Naive thymus-derived CD4-positive, alpha-beta T cell (primary cell): ENCODE measurements at regions not wholly inside any gene's neighbourhood (a gene's known extent, or its start where the extent isn't known, plus 50 kb on each side); places are given as distances from the start of the nearest gene placed in this dataset.

ENCODE experiments used
- ATAC-seq: fragments of 150-1000 bp; cut with Tn5 transposase; 2 replicates; pipeline ENCODE4 v1.10.0; 2021; ENCODE audit warnings: mild to moderate bottlenecking, moderate library complexity
- CTCF ChIA-PET: fragments of 350-600 bp; sonication (Branson Sonifier 250); formaldehyde crosslinking; loops from one replicate; lab custom pipeline; 2021; ENCODE audit warnings: antibody characterized with exemption; lab: Charles Lee
- POLR2A ChIA-PET: fragments of 350-600 bp; sonication (Branson Sonifier 250); formaldehyde crosslinking; loops from one replicate; lab custom pipeline; 2021; ENCODE audit warnings: antibody characterized with exemption, inconsistent platforms; lab: Charles Lee
- DNase-seq, 9 donors: peaks; one replicate each; pipeline versions ENCODE4 v3.0.0 to v3.0.0-alpha.2; 2020 to 2022; ENCODE audit warnings: mixed read lengths in 1 of 9
- H3K27ac ChIP-seq: one replicate; pipeline ENCODE4 v1.7.0; 2013; ENCODE audit warnings: mild to moderate bottlenecking, low read depth, low read length, moderate library complexity
- H3K27me3 ChIP-seq, 2 donors: one replicate each; pipeline ENCODE4 v1.7.0; 2013; ENCODE audit warnings: low read length in 2 of 2, mild to moderate bottlenecking in 2 of 2, moderate library complexity in 2 of 2; ENCODE audit not compliant: control insufficient read depth in 2 of 2, insufficient read depth in 2 of 2
- H3K36me3 ChIP-seq, 3 experiments: 1 replicate in 2 of 3; 2 replicates in 1 of 3; pipeline ENCODE4 v1.7.0; 2013; ENCODE audit warnings: low read length in 3 of 3, mild to moderate bottlenecking in 3 of 3, moderate library complexity in 1 of 3; ENCODE audit not compliant: insufficient read depth in 3 of 3, control insufficient read depth in 2 of 3
- H3K4me1 ChIP-seq, 2 donors: one replicate each; pipeline ENCODE4 v1.7.0; 2013; ENCODE audit warnings: low read length in 2 of 2, mild to moderate bottlenecking in 2 of 2, moderate library complexity in 1 of 2; ENCODE audit not compliant: control insufficient read depth in 2 of 2, insufficient read depth in 2 of 2
- H3K4me3 ChIP-seq: 2 replicates; pipeline ENCODE4 v1.7.0; 2013; ENCODE audit warnings: mild to moderate bottlenecking, low read length
- H3K9me3 ChIP-seq, 3 experiments: 1 replicate in 2 of 3; 2 replicates in 1 of 3; pipeline ENCODE4 v1.7.0; 2013; ENCODE audit warnings: low read length in 3 of 3; ENCODE audit not compliant: control insufficient read depth in 2 of 3
- H3K27ac Mint-ChIP-seq, 9 donors: one replicate each; pipeline ENCODE4 v1.8.0; 2020 to 2022; ENCODE audit warnings: mixed read lengths in 9 of 9, mild to moderate bottlenecking in 8 of 9, moderate library complexity in 5 of 9, inconsistent platforms in 2 of 9
- H3K27me3 Mint-ChIP-seq, 5 donors: one replicate each; pipeline ENCODE4 v1.8.0; 2021 to 2022; ENCODE audit warnings: mixed read lengths in 5 of 5, mild to moderate bottlenecking in 1 of 5
- H3K36me3 Mint-ChIP-seq, 5 donors: one replicate each; pipeline ENCODE4 v1.8.0; 2020 to 2022; ENCODE audit warnings: mixed read lengths in 5 of 5, mild to moderate bottlenecking in 3 of 5, inconsistent platforms in 1 of 5
- H3K4me1 Mint-ChIP-seq, 7 donors: one replicate each; pipeline ENCODE4 v1.8.0; 2020 to 2022; ENCODE audit warnings: mixed read lengths in 7 of 7, mild to moderate bottlenecking in 3 of 7, inconsistent platforms in 1 of 7
- H3K4me3 Mint-ChIP-seq, 10 donors: one replicate each; pipeline ENCODE4 v1.8.0; 2020 to 2022; ENCODE audit warnings: mild to moderate bottlenecking in 10 of 10, mixed read lengths in 10 of 10, moderate library complexity in 6 of 10, inconsistent platforms in 2 of 10
- H3K9me3 Mint-ChIP-seq, 11 donors: one replicate each; pipeline ENCODE4 v1.8.0; 2020 to 2022; ENCODE audit warnings: mixed read lengths in 11 of 11, mild to moderate bottlenecking in 4 of 11, inconsistent platforms in 1 of 11, moderate library complexity in 1 of 11
- intact Hi-C, 2 donors: fragments of 100-400 bp; cut with micrococcal nuclease; formaldehyde crosslinking; loops; one replicate each; pipeline ENCODE4 v1.15.1; 2023

GRCh38 chr14:101118746-101119591 lies 215.4 kb upstream of the RTL1 start:
- Mint-ChIP-seq H3K9me3 (no peaks in the 10 kb centered on the region), H3K4me1 (peaks cover 8 to 29% (median 23%) of the 10 kb centered on the region in 7 donors), H3K36me3 (no peaks in the 10 kb centered on the region), H3K4me3 (peak overlapping the region in 4 of 10 donors; percentile 1 to 39 (median 32)), H3K27ac (peak overlapping the region in 1 of 9 donors; percentile 21), H3K27me3 (peaks cover 0 to 8% (median 0%) of the 10 kb centered on the region in 5 donors)
- ATAC-seq (no peak), DNase-seq (peak in 1 of 9 donors; percentile 12)
- CTCF ChIA-PET: no interaction called here
- Histone ChIP-seq H3K36me3 (no peaks in the 10 kb centered on the region), H3K9me3 (no peaks in the 10 kb centered on the region), H3K4me1 (peaks cover 0 to 15% of the 10 kb centered on the region in 2 donors), H3K27ac (no peak overlapping the region), H3K27me3 (no peaks in the 10 kb centered on the region), H3K4me3 (no peak overlapping the region)
- POLR2A ChIA-PET: no interaction called here
- intact Hi-C loops: no loop called here

- DNase-seq (peak in 1 of 9 donors; percentile 3), ATAC-seq (no peak)
- no peaks in the 10 kb centered on the region for H3K36me3 ChIP-seq
- H3K27me3 ChIP-seq: no peaks in the 10 kb centered on the region
- H3K4me3 Mint-ChIP-seq: peak overlapping the region in 9 of 10 donors; percentile 60 to 79 (median 71)
- intact Hi-C loops: no loop called here
- ChIA-PET POLR2A (no interaction called here), CTCF (no interaction called here)
- no peaks in the 10 kb centered on the region for H3K9me3 Mint-ChIP-seq
- no peaks in the 10 kb centered on the region for H3K36me3 Mint-ChIP-seq
- peaks cover 0 to 8% (median 0%) of the 10 kb centered on the region in 5 donors for H3K27me3 Mint-ChIP-seq
- H3K4me1 Mint-ChIP-seq: peaks cover 8 to 29% (median 23%) of the 10 kb centered on the region in 7 donors
- no peaks in the 10 kb centered on the region for H3K9me3 ChIP-seq
- peak overlapping the region in 4 of 9 donors; percentile 18 to 69 (median 46) for H3K27ac Mint-ChIP-seq
- H3K4me1 ChIP-seq: peaks cover 0 to 15% of the 10 kb centered on the region in 2 donors
- no peak overlapping the region for H3K4me3 ChIP-seq
- H3K27ac ChIP-seq: no peak overlapping the region
Observed at GRCh38 chr14:101119830-101120571, 216.5 kb upstream of the RTL1 start.

- CTCF ChIA-PET: no interaction called here
- Mint-ChIP-seq H3K4me3 (peak overlapping the region; percentile 53 to 79 (median 71)), H3K27me3 (peaks cover 0 to 8% (median 0%) of the 10 kb centered on the region in 5 donors), H3K36me3 (no peaks in the 10 kb centered on the region), H3K4me1 (peaks cover 8 to 29% (median 23%) of the 10 kb centered on the region in 7 donors), H3K27ac (peak overlapping the region in 8 of 9 donors; percentile 25 to 75 (median 47)), H3K9me3 (no peaks in the 10 kb centered on the region)
- peak; percentile 88 for ATAC-seq
- no peaks in the 10 kb centered on the region for H3K36me3 ChIP-seq
- no peaks in the 10 kb centered on the region for H3K9me3 ChIP-seq
- H3K4me1 ChIP-seq: peaks cover 0 to 15% of the 10 kb centered on the region in 2 donors
- peak in 3 of 9 donors; percentile 5 to 22 (median 8) for DNase-seq
- peak overlapping the region; percentile 20 for H3K4me3 ChIP-seq
- no peaks in the 10 kb centered on the region for H3K27me3 ChIP-seq
- intact Hi-C loops: no loop called here
- no peak overlapping the region for H3K27ac ChIP-seq
- POLR2A ChIA-PET: no interaction called here
Observed at GRCh38 chr14:101120641-101121507, 217.4 kb upstream of the RTL1 start.

- H3K4me1 Mint-ChIP-seq: peaks cover 8 to 29% (median 23%) of the 10 kb centered on the region in 7 donors
- no peaks in the 10 kb centered on the region for H3K9me3 Mint-ChIP-seq
- H3K4me3 ChIP-seq: peak overlapping the region; percentile 20
- H3K36me3 Mint-ChIP-seq: no peaks in the 10 kb centered on the region
- peaks cover 0 to 15% of the 10 kb centered on the region in 2 donors for H3K4me1 ChIP-seq
- peak in 1 of 9 donors; percentile 15 for DNase-seq
- H3K27me3 ChIP-seq: no peaks in the 10 kb centered on the region
- ChIA-PET CTCF (no interaction called here), POLR2A (no interaction called here)
- peaks cover 0 to 8% (median 0%) of the 10 kb centered on the region in 5 donors for H3K27me3 Mint-ChIP-seq
- peak overlapping the region in 3 of 9 donors; percentile 36 to 69 (median 61) for H3K27ac Mint-ChIP-seq
- peak overlapping the region; percentile 5 to 79 (median 70) for H3K4me3 Mint-ChIP-seq
- no peaks in the 10 kb centered on the region for H3K36me3 ChIP-seq
- no peak overlapping the region for H3K27ac ChIP-seq
- intact Hi-C loops: no loop called here
- no peak for ATAC-seq
- no peaks in the 10 kb centered on the region for H3K9me3 ChIP-seq
Observed at GRCh38 chr14:101121508-101122139, 218.1 kb upstream of the RTL1 start.

- ATAC-seq: no peak
- Histone ChIP-seq H3K27me3 (no peaks in the 10 kb centered on the region), H3K4me1 (peaks cover 0 to 15% of the 10 kb centered on the region in 2 donors), H3K36me3 (no peaks in the 10 kb centered on the region), H3K4me3 (no peak overlapping the region), H3K9me3 (no peaks in the 10 kb centered on the region), H3K27ac (no peak overlapping the region)
- peaks cover 8 to 29% (median 23%) of the 10 kb centered on the region in 7 donors for H3K4me1 Mint-ChIP-seq
- intact Hi-C loops: no loop called here
- ChIA-PET POLR2A (no interaction called here), CTCF (no interaction called here)
- peak in 1 of 9 donors; percentile 13 for DNase-seq
- H3K9me3 Mint-ChIP-seq: no peaks in the 10 kb centered on the region
- peaks cover 0 to 8% (median 6%) of the 10 kb centered on the region in 5 donors for H3K27me3 Mint-ChIP-seq
- no peak overlapping the region for H3K4me3 Mint-ChIP-seq
- H3K27ac Mint-ChIP-seq: no peak overlapping the region
- no peaks in the 10 kb centered on the region for H3K36me3 Mint-ChIP-seq
Observed at GRCh38 chr14:101122237-101123141, 219.0 kb upstream of the RTL1 start.
